ENCODE measurements at regions not wholly inside any gene's neighbourhood (a gene's known extent, or its start where the extent isn't known, plus 50 kb on each side); places are given as distances from the start of the nearest gene placed in this dataset.

- Histone ChIP-seq H2BK12ac (ENCODE audit: insufficient read length, low read depth, low read length) (no peak overlapping the region), H3K9me3 (ENCODE audit: control insufficient read depth, low read depth, low read length) (peaks cover 23% of the 10 kb centered on the region), H3K79me1 (ENCODE audit: insufficient read depth, low read depth, low read length, poor library complexity, severe bottlenecking) (no peaks in the 10 kb centered on the region), H2AK5ac (ENCODE audit: insufficient read length, low read length) (no peak overlapping the region), H3K23me2 (ENCODE audit: insufficient read length, low read depth, low read length, poor library complexity, severe bottlenecking) (no peaks in the 10 kb centered on the region), H3K4me2 (ENCODE audit: insufficient read depth, insufficient read length, low read length) (no peak overlapping the region), H4K20me1 (ENCODE audit: control insufficient read depth, insufficient read depth, insufficient read length) (no peaks in the 10 kb centered on the region), H4K5ac (ENCODE audit: insufficient read length, low read depth, low read length) (no peak overlapping the region), H2BK5ac (ENCODE audit: insufficient read length, low read length) (no peak overlapping the region), H3K18ac (ENCODE audit: insufficient read length, low read depth, low read length) (no peak overlapping the region), H2BK15ac (ENCODE audit: low read depth, low read length) (no peak overlapping the region), H2BK120ac (ENCODE audit: low read depth, low read length, poor library complexity, severe bottlenecking) (no peak overlapping the region), H3K23ac (ENCODE audit: insufficient read length, low read depth, low read length) (no peak overlapping the region), H2AFZ (ENCODE audit: low read length) (no peak overlapping the region), H3K4ac (ENCODE audit: low read depth, low read length) (no peak overlapping the region), H3K27ac (ENCODE audit: insufficient read length, low read depth, low read length) (no peak overlapping the region), H2BK20ac (ENCODE audit: low read depth, low read length, poor library complexity, severe bottlenecking) (no peak overlapping the region), H3K27me3 (ENCODE audit: insufficient read depth, low read length) (no peaks in the 10 kb centered on the region), H3K14ac (ENCODE audit: insufficient read depth, low read length) (no peak overlapping the region), H3K4me1 (ENCODE audit: insufficient read depth, low read length) (no peaks in the 10 kb centered on the region), H3K9ac (ENCODE audit: extremely low read depth, insufficient read length, low read length) (no peak overlapping the region), H4K8ac (replicated peaks; ENCODE audit: insufficient read length, low read depth, low read length) (no peak overlapping the region), H3T11ph (ENCODE audit: low read length) (no peak overlapping the region), H4K91ac (ENCODE audit: insufficient read length, low read depth, low read length) (no peak overlapping the region), H3K56ac (ENCODE audit: insufficient read length, low read depth, low read length) (no peak overlapping the region), H3K79me2 (ENCODE audit: insufficient read depth, low read length) (no peaks in the 10 kb centered on the region)
- H3K4me3 Mint-ChIP-seq, result no peak overlapping the region
- no peak for DNase-seq
- no peaks in the 10 kb centered on the region for H3K4me1 Mint-ChIP-seq
- peaks cover 40 to 67% (median 52%) of the 10 kb centered on the region in 3 experiments for H3K36me3 Mint-ChIP-seq (ENCODE audit: insufficient read depth in 1 of 3, low read depth in 3 of 3)
- H3K9me3 Mint-ChIP-seq, result peaks cover 0 to 78% of the 10 kb centered on the region in 2 experiments
- WGBS (ENCODE audit: extremely low coverage, insufficient read length, low lambda C conversion rate), result no CpG with 5 or more reads among the region's 7 CpGs
- peaks cover 4% of the 10 kb centered on the region for H3K27me3 Mint-ChIP-seq (ENCODE audit: low read depth)
- no peak overlapping the region for H3K27ac Mint-ChIP-seq
- TF ChIP-seq, protein P1, sequence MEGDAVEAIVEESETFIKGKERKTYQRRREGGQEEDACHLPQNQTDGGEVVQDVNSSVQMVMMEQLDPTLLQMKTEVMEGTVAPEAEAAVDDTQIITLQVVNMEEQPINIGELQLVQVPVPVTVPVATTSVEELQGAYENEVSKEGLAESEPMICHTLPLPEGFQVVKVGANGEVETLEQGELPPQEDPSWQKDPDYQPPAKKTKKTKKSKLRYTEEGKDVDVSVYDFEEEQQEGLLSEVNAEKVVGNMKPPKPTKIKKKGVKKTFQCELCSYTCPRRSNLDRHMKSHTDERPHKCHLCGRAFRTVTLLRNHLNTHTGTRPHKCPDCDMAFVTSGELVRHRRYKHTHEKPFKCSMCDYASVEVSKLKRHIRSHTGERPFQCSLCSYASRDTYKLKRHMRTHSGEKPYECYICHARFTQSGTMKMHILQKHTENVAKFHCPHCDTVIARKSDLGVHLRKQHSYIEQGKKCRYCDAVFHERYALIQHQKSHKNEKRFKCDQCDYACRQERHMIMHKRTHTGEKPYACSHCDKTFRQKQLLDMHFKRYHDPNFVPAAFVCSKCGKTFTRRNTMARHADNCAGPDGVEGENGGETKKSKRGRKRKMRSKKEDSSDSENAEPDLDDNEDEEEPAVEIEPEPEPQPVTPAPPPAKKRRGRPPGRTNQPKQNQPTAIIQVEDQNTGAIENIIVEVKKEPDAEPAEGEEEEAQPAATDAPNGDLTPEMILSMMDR (conservative IDR thresholded peaks at IDR 0.05), result no peak
These were observed 1474.3 kb downstream of the UQCRFS1 start for GRCh38 chr19:27738569-27739193.
